ENCODE measurements at regions not wholly inside any gene's neighbourhood (a gene's known extent, or its start where the extent isn't known, plus 50 kb on each side); places are given as distances from the start of the nearest gene placed in this dataset.

- TF ChIP-seq CTCF (IDR thresholded peaks at IDR 0.05; ENCODE audit: borderline replicate concordance, extremely low read depth, insufficient read depth): no peak
- intact Hi-C loops (cut with DNase I): no loop called here
- no peak overlapping the region for H3K27ac ChIP-seq (ENCODE audit: low read depth in 2 of 2, low read length in 2 of 2)
- DNase-seq: no peak
- H3K27me3 ChIP-seq (ENCODE audit: control insufficient read depth, insufficient read depth, low read length): no peaks in the 10 kb centered on the region
- no peak for FAIRE-seq
- H3K36me3 ChIP-seq (ENCODE audit: control insufficient read depth in 2 of 3, insufficient read depth in 3 of 3, low read length in 3 of 3): no peaks in the 10 kb centered on the region
- H3K4me1 ChIP-seq (ENCODE audit: control insufficient read depth in 2 of 3, insufficient read depth in 2 of 3, low read depth in 1 of 3, low read length in 3 of 3): no peaks in the 10 kb centered on the region
- no peaks in the 10 kb centered on the region for H3K9me3 ChIP-seq (ENCODE audit: control insufficient read depth in 2 of 3, insufficient read depth in 1 of 3, low read length in 3 of 3)
- H3K9ac ChIP-seq (ENCODE audit: low read length in 3 of 3): no peak overlapping the region
- H3K4me3 ChIP-seq (ENCODE audit: low read length in 3 of 3): no peak overlapping the region
These were observed 122.6 kb upstream of the SERPIND1 start for GRCh38 chr22:20651286-20651685.

GRCh38 chr22:20652130-20652529 lies 121.8 kb upstream of the SERPIND1 start:
- no peaks in the 10 kb centered on the region for H3K27me3 ChIP-seq (ENCODE audit: control insufficient read depth, insufficient read depth, low read length)
- FAIRE-seq (no peak), DNase-seq (no peak)
- TF ChIP-seq CTCF (IDR thresholded peaks at IDR 0.05; ENCODE audit: borderline replicate concordance, extremely low read depth, insufficient read depth): no peak
- no peak overlapping the region for H3K27ac ChIP-seq (ENCODE audit: low read depth in 2 of 2, low read length in 2 of 2)
- H3K4me3 ChIP-seq (ENCODE audit: low read length in 3 of 3): no peak overlapping the region
- intact Hi-C loops (cut with DNase I): no loop called here
- no peaks in the 10 kb centered on the region for H3K4me1 ChIP-seq (ENCODE audit: control insufficient read depth in 2 of 3, insufficient read depth in 2 of 3, low read depth in 1 of 3, low read length in 3 of 3)
- no peaks in the 10 kb centered on the region for H3K9me3 ChIP-seq (ENCODE audit: control insufficient read depth in 2 of 3, insufficient read depth in 1 of 3, low read length in 3 of 3)
- H3K9ac ChIP-seq (ENCODE audit: low read length in 3 of 3): no peak overlapping the region
- H3K36me3 ChIP-seq (ENCODE audit: control insufficient read depth in 2 of 3, insufficient read depth in 3 of 3, low read length in 3 of 3): no peaks in the 10 kb centered on the region

GRCh38 chr22:20652582-20652981 lies 121.3 kb upstream of the SERPIND1 start:
- no peaks in the 10 kb centered on the region for H3K4me1 ChIP-seq (ENCODE audit: control insufficient read depth in 2 of 3, insufficient read depth in 2 of 3, low read depth in 1 of 3, low read length in 3 of 3)
- H3K9me3 ChIP-seq (ENCODE audit: control insufficient read depth in 2 of 3, insufficient read depth in 1 of 3, low read length in 3 of 3): no peaks in the 10 kb centered on the region
- H3K36me3 ChIP-seq (ENCODE audit: control insufficient read depth in 2 of 3, insufficient read depth in 3 of 3, low read length in 3 of 3): no peaks in the 10 kb centered on the region
- intact Hi-C loops (cut with DNase I): no loop called here
- no peak for FAIRE-seq
- DNase-seq: no peak
- H3K4me3 ChIP-seq (ENCODE audit: low read length in 3 of 3): no peak overlapping the region
- no peak overlapping the region for H3K9ac ChIP-seq (ENCODE audit: low read length in 3 of 3)
- no peaks in the 10 kb centered on the region for H3K27me3 ChIP-seq (ENCODE audit: control insufficient read depth, insufficient read depth, low read length)
- no peak overlapping the region for H3K27ac ChIP-seq (ENCODE audit: low read depth in 2 of 2, low read length in 2 of 2)
- TF ChIP-seq CTCF (IDR thresholded peaks at IDR 0.05; ENCODE audit: borderline replicate concordance, extremely low read depth, insufficient read depth): no peak
